ENCODE measurements at regions not wholly inside any gene's neighbourhood (a gene's known extent, or its start where the extent isn't known, plus 50 kb on each side); places are given as distances from the start of the nearest gene placed in this dataset.

DNA sequence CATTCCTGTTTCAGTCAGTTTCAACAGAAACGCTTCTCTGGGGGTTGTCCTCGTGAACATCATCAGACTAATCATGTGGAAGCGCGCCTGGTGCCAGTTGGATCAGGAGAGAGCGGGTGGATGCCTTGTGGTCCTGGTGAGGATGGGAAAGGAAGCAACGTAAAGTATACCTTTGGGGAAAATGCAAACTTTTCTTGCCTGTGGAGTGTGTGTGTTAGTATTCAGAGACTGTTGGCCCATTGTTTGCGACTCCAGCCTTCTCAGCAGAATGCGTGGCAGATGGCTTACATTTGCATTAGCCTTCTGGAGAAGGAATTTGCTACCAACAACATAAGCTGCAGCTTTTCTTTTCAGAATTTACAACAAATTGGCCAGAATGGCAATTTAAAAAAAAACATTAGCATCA is 173.9 kb downstream of the RWDD3 start:
- TF ChIP-seq EP300 (IDR thresholded peaks at IDR 0.05; ENCODE audit: low read depth) (no peak), POLR2AphosphoS5 (IDR thresholded peaks at IDR 0.05) (no peak), POLR2A (IDR thresholded peaks at IDR 0.05) (no peak)
- TF ChIP-seq, protein P1, sequence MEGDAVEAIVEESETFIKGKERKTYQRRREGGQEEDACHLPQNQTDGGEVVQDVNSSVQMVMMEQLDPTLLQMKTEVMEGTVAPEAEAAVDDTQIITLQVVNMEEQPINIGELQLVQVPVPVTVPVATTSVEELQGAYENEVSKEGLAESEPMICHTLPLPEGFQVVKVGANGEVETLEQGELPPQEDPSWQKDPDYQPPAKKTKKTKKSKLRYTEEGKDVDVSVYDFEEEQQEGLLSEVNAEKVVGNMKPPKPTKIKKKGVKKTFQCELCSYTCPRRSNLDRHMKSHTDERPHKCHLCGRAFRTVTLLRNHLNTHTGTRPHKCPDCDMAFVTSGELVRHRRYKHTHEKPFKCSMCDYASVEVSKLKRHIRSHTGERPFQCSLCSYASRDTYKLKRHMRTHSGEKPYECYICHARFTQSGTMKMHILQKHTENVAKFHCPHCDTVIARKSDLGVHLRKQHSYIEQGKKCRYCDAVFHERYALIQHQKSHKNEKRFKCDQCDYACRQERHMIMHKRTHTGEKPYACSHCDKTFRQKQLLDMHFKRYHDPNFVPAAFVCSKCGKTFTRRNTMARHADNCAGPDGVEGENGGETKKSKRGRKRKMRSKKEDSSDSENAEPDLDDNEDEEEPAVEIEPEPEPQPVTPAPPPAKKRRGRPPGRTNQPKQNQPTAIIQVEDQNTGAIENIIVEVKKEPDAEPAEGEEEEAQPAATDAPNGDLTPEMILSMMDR (IDR thresholded peaks at IDR 0.05): no peak

DNA sequence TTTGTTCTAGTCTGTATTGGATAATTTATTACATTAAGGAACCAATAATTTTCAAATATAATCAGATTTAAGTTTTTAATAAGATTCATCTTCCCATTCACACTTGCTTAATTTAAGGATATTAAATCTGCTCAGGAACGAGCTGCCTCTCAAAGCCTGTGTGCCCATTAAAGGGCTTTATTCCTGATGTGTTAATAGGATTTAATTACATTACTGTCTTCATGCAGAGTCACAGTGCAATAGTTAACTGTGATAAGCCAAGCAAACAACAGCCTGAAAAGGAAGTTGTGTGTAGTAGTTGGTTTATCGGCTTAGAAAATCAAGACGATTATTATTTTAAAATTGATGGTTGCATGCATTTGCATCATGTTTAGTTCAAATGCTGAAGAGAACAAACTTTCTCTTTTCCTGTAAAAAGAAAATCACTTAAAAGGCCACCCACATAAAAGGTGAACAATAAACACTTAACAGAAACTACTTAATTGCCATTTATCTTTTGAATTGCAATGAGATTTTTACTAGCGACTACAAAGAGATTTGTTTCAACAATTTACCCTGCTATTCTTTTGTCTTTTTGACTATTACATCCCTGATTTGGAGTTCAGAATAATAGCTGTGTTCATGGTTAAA is 174.6 kb downstream of the RWDD3 start:
- Histone ChIP-seq H3K4me1 (no peaks in the 10 kb centered on the region), H3K36me3 (no peaks in the 10 kb centered on the region), H3K4me3 (no peak overlapping the region), H3K27me3 (no peaks in the 10 kb centered on the region), H3K9me3 (no peaks in the 10 kb centered on the region), H3K27ac (no peak overlapping the region)
- 39 to 46% methylated on average over 4 of the region's 4 CpGs for WGBS, 2 donors (ENCODE audit: low coverage in 1 of 2)
- in situ Hi-C loops (cut with MboI; ENCODE audit: low pct_ligation_motif_present in 1 of 4, low pct_unique_long_range_greater_than_20kb in 1 of 4, low sequenced_read_pairs in 3 of 4): no loop called here
- no peak for DNase-seq
- TF ChIP-seq, protein P1 (IDR thresholded peaks at IDR 0.05): no peak
- no peak for TF ChIP-seq POLR2AphosphoS5 (IDR thresholded peaks at IDR 0.05)
- no peak for TF ChIP-seq EP300 (IDR thresholded peaks at IDR 0.05; ENCODE audit: low read depth)
- TF ChIP-seq POLR2A (IDR thresholded peaks at IDR 0.05): no peak
- intact Hi-C loops (cut with DNase I; ENCODE audit: low total_unique reads): no loop called here

More for the DNA sequence above, 173.9 kb downstream of the RWDD3 start:
- Histone ChIP-seq H3K27me3 (no peaks in the 10 kb centered on the region), H3K27ac (no peak overlapping the region), H3K4me1 (no peaks in the 10 kb centered on the region), H3K36me3 (no peaks in the 10 kb centered on the region), H3K9me3 (no peaks in the 10 kb centered on the region), H3K4me3 (no peak overlapping the region)
- 42 to 74% methylated on average over 6 to 8 of the region's 8 CpGs for WGBS, 2 donors (ENCODE audit: low coverage in 1 of 2)
- intact Hi-C loops (cut with DNase I; ENCODE audit: low total_unique reads): no loop called here
- in situ Hi-C loops (cut with MboI; ENCODE audit: low pct_ligation_motif_present in 1 of 4, low pct_unique_long_range_greater_than_20kb in 1 of 4, low sequenced_read_pairs in 3 of 4): no loop called here
- DNase-seq: no peak

DNA sequence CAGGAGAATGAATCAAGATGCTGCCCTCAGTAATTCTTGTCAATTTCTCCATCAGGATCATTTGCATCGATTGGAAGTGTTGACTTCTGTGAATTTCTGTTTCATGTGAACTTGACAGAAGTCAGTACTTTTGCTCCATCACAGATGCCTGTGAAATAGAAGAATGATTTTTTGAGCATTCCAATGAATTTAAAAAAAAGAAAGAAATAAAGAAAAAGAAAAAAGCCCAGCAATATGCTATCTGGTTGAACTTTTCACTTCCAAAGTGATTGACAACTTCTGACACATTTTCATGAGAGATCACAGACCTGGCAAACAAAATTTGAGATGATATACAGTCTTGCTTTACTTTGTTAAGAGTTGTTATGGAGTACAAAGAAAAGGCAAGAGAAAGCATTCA is 175.3 kb downstream of the RWDD3 start:
- H3K27me3 ChIP-seq: no peaks in the 10 kb centered on the region
- H3K9me3 ChIP-seq: no peaks in the 10 kb centered on the region
- intact Hi-C loops (cut with DNase I; ENCODE audit: low total_unique reads): no loop called here
- WGBS, 2 donors (ENCODE audit: low coverage in 1 of 2): 56 to 67% methylated on average over 1 of the region's 1 CpG
- H3K27ac ChIP-seq: no peak overlapping the region
- H3K4me1 ChIP-seq: no peaks in the 10 kb centered on the region
- TF ChIP-seq EP300 (IDR thresholded peaks at IDR 0.05; ENCODE audit: low read depth) (no peak), POLR2A (IDR thresholded peaks at IDR 0.05) (no peak), POLR2AphosphoS5 (IDR thresholded peaks at IDR 0.05) (no peak)
- TF ChIP-seq, protein P1 (IDR thresholded peaks at IDR 0.05): no peak
- H3K36me3 ChIP-seq: no peaks in the 10 kb centered on the region
- H3K4me3 ChIP-seq: no peak overlapping the region
- DNase-seq: no peak
- in situ Hi-C loops (cut with MboI; ENCODE audit: low pct_ligation_motif_present in 1 of 4, low pct_unique_long_range_greater_than_20kb in 1 of 4, low sequenced_read_pairs in 3 of 4): no loop called here

DNA sequence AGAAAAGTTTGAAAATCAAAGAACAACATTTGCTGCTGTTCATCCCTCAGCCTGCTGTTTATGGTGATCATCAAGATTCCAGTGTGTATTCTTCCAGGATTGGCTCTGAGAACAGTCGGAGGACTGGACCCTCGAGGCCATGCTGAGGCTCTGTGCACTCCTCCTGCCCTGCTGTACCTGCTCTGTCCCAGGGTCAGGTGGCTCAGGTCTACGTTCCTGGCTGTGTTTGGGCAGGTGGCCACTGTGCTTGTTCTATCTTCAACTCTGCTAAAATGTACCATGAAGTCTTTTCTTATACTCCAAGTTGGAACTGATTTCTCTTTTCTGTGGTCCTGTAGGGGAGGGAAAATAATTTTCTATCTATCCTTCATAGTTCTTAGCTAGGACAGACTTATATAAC is 175.9 kb downstream of the RWDD3 start:
- WGBS, 2 donors (ENCODE audit: low coverage in 1 of 2): 58% methylated on average over 2 to 3 of the region's 3 CpGs
- H3K9me3 ChIP-seq: no peaks in the 10 kb centered on the region
- DNase-seq: no peak
- H3K4me3 ChIP-seq: no peak overlapping the region
- H3K27ac ChIP-seq: no peak overlapping the region
- H3K27me3 ChIP-seq: no peaks in the 10 kb centered on the region
- intact Hi-C loops (cut with DNase I; ENCODE audit: low total_unique reads) (no loop called here), in situ Hi-C loops (cut with MboI; ENCODE audit: low pct_ligation_motif_present in 1 of 4, low pct_unique_long_range_greater_than_20kb in 1 of 4, low sequenced_read_pairs in 3 of 4) (no loop called here)
- TF ChIP-seq POLR2A (IDR thresholded peaks at IDR 0.05) (no peak), EP300 (IDR thresholded peaks at IDR 0.05; ENCODE audit: low read depth) (no peak), POLR2AphosphoS5 (IDR thresholded peaks at IDR 0.05) (no peak)
- TF ChIP-seq, protein P1 (IDR thresholded peaks at IDR 0.05): no peak
- H3K4me1 ChIP-seq: no peaks in the 10 kb centered on the region
- H3K36me3 ChIP-seq: no peaks in the 10 kb centered on the region
